NCI-H226 (cell line): ENCODE measurements at regions not wholly inside any gene's neighbourhood (a gene's known extent, or its start where the extent isn't known, plus 50 kb on each side); places are given as distances from the start of the nearest gene placed in this dataset.
"Not testable (repeated sequence)": the region's sequence is repeated elsewhere in the genome, so short reads cannot be mapped to it uniquely, and the experiment has no call there.

Experiments
- DNase-seq: peaks from one replicate; pipeline ENCODE4 v3.0.0-alpha.2; 2015

GRCh38 chr15:77838595-77838994 is 205.9 kb upstream of the LINGO1 start:
- no peak for DNase-seq

- DNase-seq = no peak
These were observed 205.3 kb upstream of the LINGO1 start for GRCh38 chr15:77838061-77838460.

- no peak for DNase-seq
These were observed 204.9 kb upstream of the LINGO1 start for GRCh38 chr15:77837649-77838025.

GRCh38 chr15:77836906-77837648 is 204.4 kb upstream of the LINGO1 start:
- DNase-seq = no peak

- DNase-seq = no peak
These were observed 203.5 kb upstream of the LINGO1 start for GRCh38 chr15:77836121-77836692.

GRCh38 chr15:77834276-77834990 is 201.7 kb upstream of the LINGO1 start:
- DNase-seq = no peak

DNA sequence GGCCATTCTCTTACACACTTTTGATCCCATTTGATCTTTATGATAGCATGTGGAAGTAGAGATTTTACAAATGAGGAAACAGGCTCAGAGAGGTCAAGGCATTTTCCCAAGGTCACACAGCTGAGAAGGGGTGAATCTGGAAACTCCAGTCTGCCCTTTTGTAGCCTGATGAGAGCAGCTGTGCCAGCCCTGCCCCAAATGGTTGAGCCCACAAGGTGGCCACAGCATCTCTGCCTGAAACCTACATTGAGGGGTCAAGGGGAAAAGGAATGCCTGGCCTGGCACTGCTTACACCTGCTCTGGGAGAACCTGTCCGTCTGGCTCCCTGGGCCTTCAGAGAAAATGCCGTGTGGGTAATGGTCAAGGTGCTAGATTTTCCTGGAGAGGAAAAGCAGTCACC is 200.2 kb upstream of the LINGO1 start:
- DNase-seq = no peak

- DNase-seq = no peak
These were observed 199.3 kb upstream of the LINGO1 start for GRCh38 chr15:77831986-77832385.

- peak; percentile 82 for DNase-seq
These were observed 197.3 kb upstream of the LINGO1 start for GRCh38 chr15:77830051-77830468.

- DNase-seq = not testable (repeated sequence)
These were observed 196.6 kb upstream of the LINGO1 start for GRCh38 chr15:77829331-77829730.

DNA sequence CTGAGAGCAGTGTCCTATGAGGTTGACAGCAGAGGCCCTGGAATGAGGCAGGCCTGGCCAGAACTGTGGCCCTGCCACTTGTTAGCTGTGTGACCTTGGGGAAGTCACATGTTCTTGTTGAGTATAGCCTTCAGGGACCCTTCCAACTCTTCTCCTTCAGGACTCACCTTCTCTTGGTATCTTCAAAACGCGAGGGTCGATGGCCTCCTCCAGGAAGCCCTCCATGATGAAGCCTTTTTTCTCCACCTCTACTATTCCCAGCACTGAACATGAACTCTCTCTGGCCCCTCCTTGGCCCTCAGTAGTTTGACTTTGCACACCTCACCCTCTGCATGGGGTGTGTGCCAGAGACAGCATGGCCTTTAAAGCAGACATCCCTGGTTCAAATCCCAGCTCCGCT is 195.1 kb upstream of the LINGO1 start:
- no peak for DNase-seq

GRCh38 chr15:77826006-77826695 is 193.4 kb upstream of the LINGO1 start:
- DNase-seq = no peak

GRCh38 chr15:77825546-77825945 is 192.8 kb upstream of the LINGO1 start:
- no peak for DNase-seq

DNA sequence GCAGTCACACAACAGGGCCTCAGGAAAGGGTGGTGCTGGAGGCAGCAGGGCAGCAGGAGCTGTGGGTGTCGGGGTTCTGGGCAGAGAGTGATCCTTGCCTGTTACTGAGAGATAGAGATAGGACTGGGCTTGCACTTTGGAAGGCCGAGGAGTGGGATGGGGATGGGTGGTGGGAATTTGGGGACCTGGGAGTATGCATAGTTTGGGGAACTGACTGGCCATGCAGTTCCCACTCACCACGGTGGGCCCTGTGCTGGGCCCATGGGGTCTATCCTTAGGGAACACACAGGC is 192.5 kb upstream of the LINGO1 start:
- no peak for DNase-seq

DNA sequence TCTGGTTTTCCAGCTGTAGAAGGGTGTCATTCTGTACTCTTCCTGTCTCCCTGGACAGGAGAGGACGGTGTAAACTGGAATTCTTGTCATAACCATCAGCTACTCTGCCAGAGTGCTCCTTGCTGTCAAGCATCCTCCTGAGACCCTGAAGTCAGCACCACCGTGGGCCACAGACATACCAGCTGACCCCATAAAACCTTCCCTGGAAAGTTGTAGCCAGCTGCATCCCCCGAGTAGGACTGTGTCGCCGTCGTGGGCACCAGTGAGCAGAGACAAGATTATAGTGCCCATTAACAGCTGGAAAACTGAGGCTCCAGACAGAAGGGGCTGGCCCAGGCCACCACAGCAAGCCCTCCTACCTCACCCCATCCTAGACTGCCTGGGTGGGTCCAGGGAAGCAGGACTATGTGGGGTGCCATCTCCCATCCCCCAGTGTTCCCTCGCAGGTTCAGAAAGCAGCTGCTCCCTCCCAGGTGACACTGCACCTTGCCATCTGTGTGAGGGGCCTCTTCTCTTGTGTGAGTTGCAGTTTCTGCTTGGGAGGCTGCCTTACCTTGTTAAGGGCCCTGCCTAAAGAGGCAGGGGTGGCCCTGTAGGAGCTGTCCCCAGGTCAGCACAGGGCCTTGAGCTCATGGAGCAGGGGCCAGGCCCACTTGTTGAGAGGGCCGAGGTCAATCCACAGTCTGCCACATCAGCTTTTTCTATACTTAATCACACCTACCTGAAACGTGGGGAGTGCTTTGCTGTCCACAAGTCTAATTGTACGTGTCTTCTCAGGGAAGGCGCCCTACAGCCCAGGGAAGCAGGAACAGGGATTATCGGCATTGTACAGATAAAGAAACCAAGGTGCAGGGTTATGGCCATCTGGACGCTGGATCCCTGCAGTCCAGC is 191.9 kb upstream of the LINGO1 start:
- DNase-seq = no peak

GRCh38 chr15:77823736-77824135 is 191.0 kb upstream of the LINGO1 start:
- no peak for DNase-seq

GRCh38 chr15:77822631-77823230 is 190.0 kb upstream of the LINGO1 start:
- no peak for DNase-seq

DNA sequence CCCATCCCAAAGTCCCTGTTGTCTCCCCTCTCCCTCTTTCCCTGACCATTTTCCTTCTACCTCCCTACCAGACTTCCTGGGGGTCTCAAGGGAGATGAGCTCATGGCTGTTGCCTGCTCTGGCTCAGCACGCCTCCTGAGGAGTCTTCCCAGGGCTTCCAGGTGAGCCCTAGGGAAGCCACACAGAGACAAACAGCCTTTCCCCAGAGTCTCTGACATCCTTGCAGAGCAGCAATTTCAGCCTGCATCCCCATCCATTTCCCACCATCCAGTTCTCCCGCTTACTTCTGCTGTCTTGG is 189.2 kb upstream of the LINGO1 start:
- no peak for DNase-seq

DNA sequence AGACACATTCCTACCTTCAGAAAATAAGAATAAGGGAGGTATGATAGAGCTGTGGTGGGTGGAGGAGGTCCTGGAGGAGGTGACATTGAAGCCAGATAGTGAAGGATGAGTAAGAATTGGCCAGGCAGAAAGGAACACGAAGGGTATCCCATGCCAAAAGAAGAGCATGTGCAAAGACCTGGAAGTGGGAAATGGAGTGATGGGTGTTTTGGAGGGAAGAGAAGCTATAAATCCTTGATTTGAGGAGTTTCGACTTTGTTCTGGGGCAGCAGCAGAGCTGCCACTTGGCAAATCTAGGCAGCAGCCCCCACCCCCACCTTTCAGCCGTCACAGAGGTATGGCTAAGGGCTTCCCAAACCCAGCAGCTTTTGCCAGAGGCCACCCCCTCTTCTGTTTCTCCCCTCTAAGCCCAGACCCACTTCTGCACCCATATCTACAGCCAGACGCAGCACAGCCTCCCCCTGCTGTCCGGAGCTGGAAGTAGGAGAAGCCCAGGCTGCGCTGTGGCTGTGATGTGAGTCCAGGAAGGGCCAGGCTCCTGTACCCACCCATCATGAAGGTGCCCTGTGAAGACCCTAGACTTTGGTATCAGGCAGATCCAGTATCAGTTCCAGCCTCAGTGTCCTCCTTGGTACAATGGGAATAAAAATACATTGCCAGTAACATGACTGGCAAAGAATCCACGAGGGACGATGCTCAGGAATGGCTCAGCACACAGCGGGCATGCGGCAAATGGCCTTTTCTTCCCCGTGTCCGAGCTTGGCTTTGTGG is 188.7 kb upstream of the LINGO1 start:
- peak; percentile 39 for DNase-seq

- peak; percentile 73 for DNase-seq
These were observed 187.4 kb upstream of the LINGO1 start for GRCh38 chr15:77819851-77820728.
